Ishikawa (cell line): ENCODE measurements at regions not wholly inside any gene's neighbourhood (a gene's known extent, or its start where the extent isn't known, plus 50 kb on each side); places are given as distances from the start of the nearest gene placed in this dataset.

Source experiments
- CEBPB ChIP-seq: IDR thresholded peaks from 2 replicates; pipeline ENCODE4 v1.6.1; 2012
- CREB1 ChIP-seq: IDR thresholded peaks from 2 replicates; pipeline ENCODE4 v1.6.1; 2012; ENCODE audit warnings: low read depth
- EGR1 ChIP-seq: IDR thresholded peaks from 2 replicates; pipeline ENCODE4 v1.6.1; 2012
- EP300 ChIP-seq: IDR thresholded peaks from 2 replicates; pipeline ENCODE4 v1.6.1; 2012; ENCODE audit warnings: borderline replicate concordance
- FOXM1 ChIP-seq: IDR thresholded peaks from 2 replicates; pipeline ENCODE4 v1.6.1; 2012; ENCODE audit warnings: low read depth, borderline replicate concordance
- NFIC ChIP-seq: IDR thresholded peaks from 2 replicates; pipeline ENCODE4 v1.6.1; 2012
- RAD21 ChIP-seq: IDR thresholded peaks from 2 replicates; pipeline ENCODE4 v1.6.1; 2012; ENCODE audit warnings: low read depth
- TAF1 ChIP-seq: IDR thresholded peaks from 2 replicates; pipeline ENCODE4 v1.6.1; 2012; ENCODE audit warnings: low read depth, mild to moderate bottlenecking
- TCF12 ChIP-seq: IDR thresholded peaks from 2 replicates; pipeline ENCODE4 v1.6.1; 2012; ENCODE audit warnings: low read depth
- TEAD4 ChIP-seq: IDR thresholded peaks from 2 replicates; pipeline ENCODE4 v1.6.1; 2012
- YY1 ChIP-seq: IDR thresholded peaks from 2 replicates; pipeline ENCODE4 v1.6.1; 2012; ENCODE audit warnings: low read depth
- ZBTB7A ChIP-seq: IDR thresholded peaks from 2 replicates; pipeline ENCODE4 v1.6.1; 2012; ENCODE audit warnings: low read depth
- TF ChIP-seq, protein P1 (sequence below): IDR thresholded peaks from 2 replicates; pipeline ENCODE4 v1.6.1; 2012
- TF ChIP-seq, protein P2 (sequence below): IDR thresholded peaks from 2 replicates; pipeline ENCODE4 v1.6.1; 2012; ENCODE audit warnings: low read depth, mild to moderate bottlenecking
- TF ChIP-seq, protein P3 (sequence below): IDR thresholded peaks from 2 replicates; pipeline ENCODE4 v1.6.1; 2012

DNA sequence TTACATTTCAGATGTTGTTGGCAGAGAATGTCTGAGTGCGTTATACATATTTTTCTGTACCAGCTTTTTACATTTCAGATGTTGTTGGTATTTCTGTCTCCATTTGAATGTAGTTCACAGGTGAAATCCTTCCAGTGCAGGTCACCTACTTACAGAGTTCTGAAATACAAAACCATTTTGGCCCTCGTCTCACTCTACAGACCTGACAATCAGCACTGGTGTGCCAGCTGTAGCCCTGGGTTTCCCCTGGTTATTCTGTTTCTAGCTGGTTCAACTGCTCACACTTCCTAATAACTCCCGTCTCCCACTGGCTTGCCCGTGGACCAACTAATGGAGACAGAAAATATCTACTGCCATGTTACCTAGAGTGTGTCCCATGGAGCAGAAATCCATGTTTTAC is 87.5 kb upstream of the CDIN1 start:
- TF ChIP-seq, protein P1, sequence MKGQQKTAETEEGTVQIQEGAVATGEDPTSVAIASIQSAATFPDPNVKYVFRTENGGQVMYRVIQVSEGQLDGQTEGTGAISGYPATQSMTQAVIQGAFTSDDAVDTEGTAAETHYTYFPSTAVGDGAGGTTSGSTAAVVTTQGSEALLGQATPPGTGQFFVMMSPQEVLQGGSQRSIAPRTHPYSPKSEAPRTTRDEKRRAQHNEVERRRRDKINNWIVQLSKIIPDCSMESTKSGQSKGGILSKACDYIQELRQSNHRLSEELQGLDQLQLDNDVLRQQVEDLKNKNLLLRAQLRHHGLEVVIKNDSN, result no peak
- TF ChIP-seq FOXM1, result no peak
- TF ChIP-seq CEBPB, result no peak
- no peak for TF ChIP-seq TCF12
- TF ChIP-seq, protein P2, sequence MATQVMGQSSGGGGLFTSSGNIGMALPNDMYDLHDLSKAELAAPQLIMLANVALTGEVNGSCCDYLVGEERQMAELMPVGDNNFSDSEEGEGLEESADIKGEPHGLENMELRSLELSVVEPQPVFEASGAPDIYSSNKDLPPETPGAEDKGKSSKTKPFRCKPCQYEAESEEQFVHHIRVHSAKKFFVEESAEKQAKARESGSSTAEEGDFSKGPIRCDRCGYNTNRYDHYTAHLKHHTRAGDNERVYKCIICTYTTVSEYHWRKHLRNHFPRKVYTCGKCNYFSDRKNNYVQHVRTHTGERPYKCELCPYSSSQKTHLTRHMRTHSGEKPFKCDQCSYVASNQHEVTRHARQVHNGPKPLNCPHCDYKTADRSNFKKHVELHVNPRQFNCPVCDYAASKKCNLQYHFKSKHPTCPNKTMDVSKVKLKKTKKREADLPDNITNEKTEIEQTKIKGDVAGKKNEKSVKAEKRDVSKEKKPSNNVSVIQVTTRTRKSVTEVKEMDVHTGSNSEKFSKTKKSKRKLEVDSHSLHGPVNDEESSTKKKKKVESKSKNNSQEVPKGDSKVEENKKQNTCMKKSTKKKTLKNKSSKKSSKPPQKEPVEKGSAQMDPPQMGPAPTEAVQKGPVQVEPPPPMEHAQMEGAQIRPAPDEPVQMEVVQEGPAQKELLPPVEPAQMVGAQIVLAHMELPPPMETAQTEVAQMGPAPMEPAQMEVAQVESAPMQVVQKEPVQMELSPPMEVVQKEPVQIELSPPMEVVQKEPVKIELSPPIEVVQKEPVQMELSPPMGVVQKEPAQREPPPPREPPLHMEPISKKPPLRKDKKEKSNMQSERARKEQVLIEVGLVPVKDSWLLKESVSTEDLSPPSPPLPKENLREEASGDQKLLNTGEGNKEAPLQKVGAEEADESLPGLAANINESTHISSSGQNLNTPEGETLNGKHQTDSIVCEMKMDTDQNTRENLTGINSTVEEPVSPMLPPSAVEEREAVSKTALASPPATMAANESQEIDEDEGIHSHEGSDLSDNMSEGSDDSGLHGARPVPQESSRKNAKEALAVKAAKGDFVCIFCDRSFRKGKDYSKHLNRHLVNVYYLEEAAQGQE, result no peak
- TF ChIP-seq TEAD4, result no peak
- TF ChIP-seq CREB1, result no peak
- TF ChIP-seq RAD21, result no peak
- no peak for TF ChIP-seq TAF1
- TF ChIP-seq ZBTB7A, result no peak
- no peak for TF ChIP-seq EP300
- TF ChIP-seq, protein P3, sequence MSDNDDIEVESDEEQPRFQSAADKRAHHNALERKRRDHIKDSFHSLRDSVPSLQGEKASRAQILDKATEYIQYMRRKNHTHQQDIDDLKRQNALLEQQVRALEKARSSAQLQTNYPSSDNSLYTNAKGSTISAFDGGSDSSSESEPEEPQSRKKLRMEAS, result no peak
- no peak for TF ChIP-seq EGR1
- no peak for TF ChIP-seq NFIC
- no peak for TF ChIP-seq YY1

DNA sequence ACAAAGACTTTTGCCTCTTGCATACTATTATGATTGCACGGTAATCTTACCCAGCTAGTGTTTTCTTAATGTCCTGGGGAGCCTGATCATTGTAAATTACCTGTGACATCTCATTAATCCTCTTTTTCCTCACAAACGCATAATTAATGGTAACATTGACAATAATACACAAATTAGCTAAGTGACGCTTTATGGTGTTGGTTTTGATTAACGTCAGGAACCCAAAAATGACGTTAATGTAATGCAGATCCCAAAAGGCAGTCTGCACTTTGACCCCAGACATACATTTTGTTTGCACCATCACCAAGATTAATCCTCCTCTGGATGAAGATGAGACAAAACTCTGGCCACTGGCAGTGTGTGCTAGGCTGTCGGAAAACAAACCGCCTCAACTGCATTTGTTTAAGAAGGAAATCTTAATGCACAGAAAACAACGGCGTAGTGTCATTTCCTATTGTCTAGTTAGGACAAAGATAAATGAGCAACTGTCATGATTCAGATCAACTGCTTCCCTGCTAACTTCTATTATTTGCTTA is 83.9 kb upstream of the CDIN1 start:
- TF ChIP-seq CREB1, result no peak
- no peak for TF ChIP-seq FOXM1
- TF ChIP-seq CEBPB, result no peak
- TF ChIP-seq EGR1, result no peak
- TF ChIP-seq TCF12, result no peak
- no peak for TF ChIP-seq NFIC
- no peak for TF ChIP-seq TEAD4
- no peak for TF ChIP-seq EP300
- TF ChIP-seq YY1, result no peak
- TF ChIP-seq, protein P2, result no peak
- no peak for TF ChIP-seq ZBTB7A
- TF ChIP-seq, protein P3, result no peak
- no peak for TF ChIP-seq RAD21
- TF ChIP-seq, protein P1, result no peak
- TF ChIP-seq TAF1, result no peak

DNA sequence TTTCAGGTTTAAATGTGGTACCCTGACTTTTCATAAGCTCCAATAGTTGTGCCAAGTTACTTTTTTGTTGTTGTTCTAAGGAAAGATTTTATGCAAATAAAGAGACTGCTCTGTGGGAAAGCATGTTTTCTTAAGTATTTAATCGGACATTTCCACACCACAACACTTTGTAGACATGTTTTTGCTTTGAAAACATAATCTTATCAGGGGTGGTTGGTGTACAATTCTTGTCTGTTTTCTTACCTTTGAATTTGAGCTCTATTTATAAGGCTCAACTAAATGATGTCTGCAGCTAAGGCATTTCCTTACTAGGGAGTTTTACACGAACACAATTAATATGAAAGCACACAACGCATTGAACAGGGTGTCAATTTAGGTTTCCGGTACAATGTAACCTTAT is 81.5 kb upstream of the CDIN1 start:
- TF ChIP-seq, protein P2, result no peak
- TF ChIP-seq EGR1 (no peak), NFIC (no peak), ZBTB7A (no peak), RAD21 (no peak), CEBPB (no peak), EP300 (no peak), FOXM1 (no peak), TAF1 (no peak)
- TF ChIP-seq, protein P3, result no peak

DNA sequence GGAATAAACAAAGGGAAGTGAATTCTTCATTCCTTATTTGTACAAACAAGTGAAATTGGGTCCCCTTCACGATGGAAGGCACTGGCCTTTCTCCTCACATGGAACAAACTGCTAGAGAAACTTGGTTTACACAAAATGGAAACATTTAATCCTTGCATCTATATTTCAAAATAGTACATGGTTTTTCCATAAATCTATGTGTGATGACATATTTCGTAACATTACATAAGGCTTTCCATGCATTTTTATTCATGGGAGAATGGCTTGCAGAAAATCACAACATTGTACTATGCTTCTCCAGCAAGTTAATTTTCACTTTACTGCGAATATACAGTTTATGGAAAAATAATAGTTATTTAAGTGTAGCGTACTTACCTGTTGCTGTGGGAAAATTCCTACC is 81.0 kb upstream of the CDIN1 start:
- TF ChIP-seq TCF12 (no peak), CEBPB (no peak), TAF1 (no peak), EP300 (no peak), NFIC (no peak), TEAD4 (no peak), RAD21 (no peak), EGR1 (no peak)
- TF ChIP-seq, protein P1, result no peak
